NCI-H524 treated with DMSO at 0.1 percent for 48 hours (cell line): ENCODE measurements at regions not wholly inside any gene's neighbourhood (a gene's known extent, or its start where the extent isn't known, plus 50 kb on each side); places are given as distances from the start of the nearest gene placed in this dataset.
"Not testable (repeated sequence)": the region's sequence is repeated elsewhere in the genome, so short reads cannot be mapped to it uniquely, and the experiment has no call there.

Experiments
- DNase-seq: peaks from one replicate; lab custom pipeline; 2025; lab: John Stamatoyannopoulos, UW

DNA sequence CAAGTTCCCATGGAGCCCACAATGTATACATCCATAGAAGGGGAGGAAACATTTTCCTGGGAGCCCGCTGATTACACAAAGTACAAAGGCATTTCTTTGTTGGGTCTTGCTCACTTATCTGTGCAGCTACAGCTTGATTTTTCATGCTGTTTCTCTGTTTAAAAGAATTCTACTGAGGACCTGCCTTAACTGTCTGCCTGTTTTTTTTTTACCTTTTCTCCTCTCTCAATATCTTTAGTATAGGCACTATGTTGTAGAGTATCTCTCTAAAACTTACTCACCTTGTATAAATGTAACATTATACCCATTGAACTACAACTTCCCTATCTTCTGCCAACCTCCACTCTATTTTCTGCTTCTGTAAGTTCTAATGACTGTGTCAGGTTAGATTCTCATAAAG is 494.6 kb upstream of the EPHA5 start:
- DNase-seq = no peak

DNA sequence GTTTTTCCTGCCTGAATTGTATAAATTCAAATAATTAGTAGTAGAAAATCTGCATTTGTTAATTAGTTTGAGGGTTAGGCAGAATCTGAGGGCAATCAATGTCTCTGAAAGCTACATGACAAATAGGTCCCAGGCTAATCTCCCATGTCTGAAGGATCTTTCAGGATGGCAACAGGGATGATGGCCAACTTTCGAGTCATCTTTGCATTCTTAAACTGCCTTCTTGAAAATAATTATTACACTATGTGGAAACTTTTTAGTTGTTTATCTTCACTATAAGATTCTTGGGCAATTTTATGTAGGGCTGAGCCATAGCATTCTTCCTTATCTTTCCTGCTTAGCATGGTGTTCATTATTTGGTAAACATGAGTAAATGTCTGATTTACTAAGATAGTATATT is 490.3 kb upstream of the EPHA5 start:
- no peak for DNase-seq

DNA sequence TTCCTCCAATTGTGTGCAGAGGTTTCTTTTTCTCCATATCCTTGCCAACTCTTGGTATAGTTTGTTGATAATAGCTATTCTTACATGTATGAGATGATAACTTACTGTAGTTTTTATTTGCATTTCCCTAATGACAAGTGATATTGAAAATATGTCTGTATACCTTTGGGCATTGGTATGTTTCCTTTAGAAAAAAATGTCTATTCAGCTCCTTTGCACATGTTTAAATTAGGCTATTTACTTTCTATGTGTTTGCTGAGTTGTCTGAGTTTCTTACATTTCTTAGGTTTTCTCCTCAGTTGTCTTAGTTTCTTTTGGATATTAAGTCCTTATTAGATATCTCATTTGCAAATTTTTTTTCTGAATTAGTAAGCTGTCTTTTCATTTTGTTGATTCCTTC is 487.3 kb upstream of the EPHA5 start:
- DNase-seq = no peak

DNA sequence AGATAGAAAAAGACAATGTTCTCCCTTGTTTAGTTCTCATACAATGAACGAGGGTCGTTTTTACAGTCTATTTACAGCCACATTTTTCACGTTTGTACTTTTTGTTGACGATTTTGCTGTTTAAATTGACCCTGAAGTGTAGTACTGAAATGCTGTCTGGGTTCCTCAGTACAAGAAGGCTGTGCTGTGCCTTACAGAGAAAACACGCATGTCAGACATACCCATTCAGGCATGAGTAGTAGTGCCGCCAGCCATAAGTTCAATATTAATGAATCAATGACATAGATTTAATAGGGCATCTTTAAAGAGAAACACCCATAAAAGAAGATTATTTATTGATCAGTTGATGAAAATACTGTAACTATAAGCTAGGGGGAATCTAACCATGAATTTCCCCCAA is 459.8 kb upstream of the EPHA5 start:
- no peak for DNase-seq

DNA sequence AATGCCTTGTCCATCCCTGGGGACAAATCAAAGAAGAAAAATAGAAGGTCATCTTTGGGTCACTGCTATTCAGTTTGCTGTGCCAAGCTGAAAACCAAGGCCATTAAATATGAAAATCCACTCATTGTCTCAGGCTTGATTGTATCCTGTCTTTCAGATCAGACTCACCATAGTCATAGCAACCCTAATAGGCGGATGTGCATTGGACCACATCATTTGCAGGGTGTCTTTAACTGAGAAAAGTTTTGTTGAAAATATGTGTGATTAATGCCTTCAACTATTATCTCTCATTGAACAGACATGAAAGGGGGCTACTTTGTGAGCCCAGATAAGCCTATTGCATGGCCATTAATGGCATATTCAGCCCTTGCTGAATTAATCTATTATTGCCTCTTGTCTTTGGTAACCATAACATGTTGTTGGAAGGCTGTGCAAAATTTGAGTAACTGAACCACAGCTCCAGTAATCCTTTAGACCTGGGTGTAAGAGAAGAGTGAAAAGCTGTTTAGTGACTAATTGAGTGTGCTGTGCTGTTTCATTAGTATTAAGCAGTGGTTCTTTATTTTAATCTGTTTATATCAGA is 453.6 kb upstream of the EPHA5 start:
- DNase-seq = no peak

DNA sequence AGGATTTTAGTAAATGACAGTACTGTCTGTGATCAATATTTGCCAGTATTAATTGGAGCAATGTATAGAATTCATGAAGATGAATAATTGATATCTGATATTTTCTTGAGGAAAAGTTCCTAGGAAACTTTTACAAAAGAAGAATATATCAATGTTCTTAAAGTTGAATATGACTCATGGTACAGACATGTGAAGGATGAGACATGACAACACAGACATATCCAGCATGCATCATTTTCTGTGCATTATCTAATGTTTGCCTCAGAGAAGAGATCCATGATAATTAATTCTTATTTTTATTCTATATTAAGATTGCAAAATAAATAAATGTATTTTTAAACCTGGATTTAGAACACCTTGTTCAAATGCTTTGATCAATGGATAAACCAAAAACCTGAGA is 452.9 kb upstream of the EPHA5 start:
- no peak for DNase-seq

DNA sequence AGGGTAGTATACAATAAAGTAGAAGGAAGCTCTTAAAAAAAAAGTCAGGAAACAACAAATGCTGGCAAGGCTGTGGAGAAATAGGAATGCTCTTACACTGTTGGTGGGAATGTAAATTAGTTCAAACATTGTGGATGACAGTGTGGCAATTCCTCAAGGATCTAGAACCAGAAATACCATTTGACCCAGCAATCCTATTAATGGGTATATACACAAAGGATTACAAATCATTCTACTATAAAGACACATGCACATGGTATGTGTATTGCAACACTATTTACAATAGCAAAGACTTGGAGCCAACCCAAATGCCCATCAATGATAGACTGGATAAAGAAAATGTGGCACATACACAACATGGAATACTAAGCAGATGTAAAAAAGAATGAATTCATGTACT is 444.9 kb upstream of the EPHA5 start:
- not testable (repeated sequence) for DNase-seq

DNA sequence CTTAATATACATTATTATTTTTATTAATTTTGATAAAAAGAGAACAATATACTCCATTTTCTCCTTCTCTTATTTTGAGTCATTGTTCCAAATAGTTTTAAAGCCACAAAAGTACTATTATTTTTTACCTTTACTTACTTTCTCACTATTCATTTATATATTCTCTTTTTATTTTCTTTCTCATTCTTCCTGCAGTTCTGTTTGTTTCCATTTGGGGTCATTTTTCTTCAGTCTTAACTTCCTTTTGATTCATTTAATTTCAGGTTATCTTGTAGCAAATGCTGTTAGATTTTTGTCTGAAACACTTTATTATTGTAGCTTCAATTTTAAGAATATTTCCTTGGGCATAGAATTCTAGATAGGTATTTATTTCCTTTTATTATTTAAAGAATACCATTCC is 438.6 kb upstream of the EPHA5 start:
- DNase-seq = no peak

DNA sequence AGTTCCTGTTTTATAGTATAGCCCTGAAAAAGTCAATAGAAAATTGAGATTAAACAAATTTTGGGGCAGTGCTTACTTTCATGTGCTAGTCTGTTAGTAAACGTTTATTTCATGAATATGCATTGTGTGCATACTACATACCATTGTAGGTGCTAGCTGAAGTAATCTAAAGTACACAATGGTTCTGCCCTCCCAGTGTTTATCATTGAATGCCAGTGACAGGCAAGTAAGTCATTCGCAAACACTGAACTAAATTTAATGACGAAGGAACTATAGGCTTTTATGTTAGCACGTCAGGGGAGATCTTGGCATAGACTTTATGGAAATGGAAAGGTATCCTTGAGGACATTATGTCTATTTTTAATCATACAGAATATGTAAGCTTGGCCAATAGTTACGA is 426.9 kb upstream of the EPHA5 start:
- no peak for DNase-seq

DNA sequence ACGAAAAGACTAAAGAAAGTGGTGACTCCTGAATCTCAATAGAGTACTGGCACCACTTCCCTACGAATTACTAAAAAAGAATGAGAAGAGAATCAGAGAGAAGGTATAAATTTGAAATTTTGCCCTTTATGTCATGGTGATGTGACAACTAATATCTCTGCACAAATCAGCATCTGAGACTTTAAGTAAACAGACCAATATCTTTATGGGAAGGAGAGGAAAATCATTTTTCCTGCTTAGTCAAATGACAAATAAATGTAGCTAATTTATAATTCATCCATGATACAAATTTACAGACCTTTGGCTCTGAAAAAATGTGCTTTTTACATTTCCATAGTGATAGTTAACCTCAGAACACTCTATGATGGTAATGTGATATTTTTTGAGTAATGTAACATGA is 424.8 kb upstream of the EPHA5 start:
- no peak for DNase-seq

DNA sequence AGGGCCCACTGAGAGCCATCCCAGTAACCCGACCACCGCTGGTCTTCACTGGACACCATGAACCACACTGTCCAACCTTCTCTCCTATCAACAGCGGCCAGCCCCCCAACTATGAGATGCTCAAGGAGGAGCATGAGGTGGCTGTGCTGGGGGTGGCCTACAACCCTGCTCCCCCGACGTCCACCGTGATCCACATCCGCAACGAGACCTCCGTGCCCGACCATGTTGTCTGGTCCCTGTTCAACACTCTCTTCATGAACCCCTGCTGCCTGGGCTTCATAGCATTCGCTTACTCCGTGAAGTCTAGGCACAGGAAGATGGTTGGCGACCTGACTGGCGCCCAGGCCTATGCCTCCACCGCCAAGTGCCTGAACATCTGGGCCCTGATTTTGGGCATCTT is 423.8 kb upstream of the EPHA5 start:
- no peak for DNase-seq

DNA sequence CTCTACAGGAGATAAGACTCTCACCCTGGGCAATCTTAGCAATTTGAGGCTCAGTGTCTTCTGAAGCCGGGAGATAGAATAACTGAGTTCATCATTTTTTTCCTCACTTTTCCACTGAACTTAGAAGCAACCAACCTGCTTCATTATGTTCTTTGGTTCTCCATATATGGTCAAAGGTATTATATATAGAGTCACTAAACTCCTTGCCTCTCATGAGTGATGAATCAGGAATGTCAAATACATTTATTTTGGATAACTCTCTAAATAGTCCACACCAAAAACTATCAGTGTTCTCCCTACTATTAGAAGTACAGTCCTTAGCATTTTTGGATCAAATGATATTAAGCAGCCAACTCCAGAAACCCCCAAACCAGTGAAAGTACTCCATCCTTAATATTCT is 421.5 kb upstream of the EPHA5 start:
- no peak for DNase-seq

DNA sequence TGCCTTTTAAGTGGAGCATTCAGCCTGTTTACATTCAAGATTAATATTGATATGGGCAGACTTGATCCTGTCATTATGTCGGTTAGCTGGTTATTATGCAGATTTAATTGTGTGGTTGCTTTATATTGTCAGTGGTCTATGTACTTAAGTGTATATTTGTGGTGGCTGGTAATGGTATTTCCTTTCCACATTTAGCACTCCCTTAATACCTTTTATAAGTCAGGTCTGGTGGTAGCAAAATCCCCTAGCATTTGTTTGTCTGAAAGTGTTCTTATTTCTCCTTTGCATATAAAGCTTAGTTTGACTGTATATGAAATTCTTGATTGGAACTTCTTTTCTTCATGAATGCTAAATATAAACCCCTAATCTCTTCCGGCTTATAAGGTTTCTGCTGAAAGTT is 403.7 kb upstream of the EPHA5 start:
- no peak for DNase-seq

DNA sequence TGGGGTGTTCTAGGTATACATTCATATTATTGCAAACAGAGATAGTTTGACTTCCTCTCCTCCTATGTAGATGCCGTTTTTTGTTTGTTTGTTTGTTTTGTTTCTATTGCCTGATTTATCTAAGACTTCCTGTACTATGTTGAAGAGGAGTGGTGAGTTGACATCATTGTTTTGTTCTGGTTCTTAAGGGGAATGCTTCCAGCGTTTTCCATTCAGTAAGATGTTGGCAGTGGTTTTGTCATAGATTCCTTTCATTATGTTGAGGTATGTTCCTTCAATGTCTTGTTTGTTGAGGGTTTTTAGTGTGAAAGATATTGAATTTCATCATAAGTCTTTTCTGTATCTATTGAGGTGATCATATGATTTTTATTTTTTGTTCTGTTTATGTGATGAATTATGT is 401.6 kb upstream of the EPHA5 start:
- no peak for DNase-seq

DNA sequence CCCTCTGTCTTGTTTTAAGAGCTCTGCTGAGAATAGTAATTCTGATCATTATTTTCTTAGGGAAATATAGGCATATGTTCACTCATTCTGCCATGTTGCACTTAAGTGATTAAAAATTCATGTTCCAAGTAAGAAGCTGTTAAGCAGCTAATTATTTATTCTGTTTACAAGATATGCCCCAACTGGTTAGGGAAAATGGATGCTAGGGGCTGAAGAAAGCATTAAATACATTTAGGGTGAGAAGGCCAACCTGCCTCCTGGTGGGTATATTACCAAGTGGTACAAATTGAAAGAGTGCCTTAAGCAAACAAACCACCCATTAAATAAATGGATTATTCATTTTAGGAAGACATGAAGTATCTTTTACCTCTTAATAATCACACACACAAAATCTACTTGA is 392.6 kb upstream of the EPHA5 start:
- peak; percentile 89 for DNase-seq

DNA sequence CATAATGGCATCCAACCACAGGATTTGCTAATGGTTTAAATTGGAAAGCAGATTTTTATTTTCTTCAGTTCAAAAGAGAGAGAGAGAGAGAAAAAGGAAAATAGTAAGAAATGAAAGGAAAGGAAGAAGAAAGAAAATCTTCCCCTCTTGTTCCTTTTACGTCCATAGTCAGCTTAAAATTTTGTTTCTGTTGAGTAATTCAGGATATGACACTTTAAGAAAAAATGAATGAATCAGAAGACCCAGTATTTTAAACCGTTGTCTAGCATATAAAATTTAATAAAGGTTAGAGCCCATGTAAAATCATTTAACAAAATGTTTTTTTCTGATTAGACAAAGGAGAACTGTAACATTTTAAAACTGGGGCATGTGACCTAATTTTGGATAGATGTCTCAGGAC is 391.8 kb upstream of the EPHA5 start:
- DNase-seq = no peak

DNA sequence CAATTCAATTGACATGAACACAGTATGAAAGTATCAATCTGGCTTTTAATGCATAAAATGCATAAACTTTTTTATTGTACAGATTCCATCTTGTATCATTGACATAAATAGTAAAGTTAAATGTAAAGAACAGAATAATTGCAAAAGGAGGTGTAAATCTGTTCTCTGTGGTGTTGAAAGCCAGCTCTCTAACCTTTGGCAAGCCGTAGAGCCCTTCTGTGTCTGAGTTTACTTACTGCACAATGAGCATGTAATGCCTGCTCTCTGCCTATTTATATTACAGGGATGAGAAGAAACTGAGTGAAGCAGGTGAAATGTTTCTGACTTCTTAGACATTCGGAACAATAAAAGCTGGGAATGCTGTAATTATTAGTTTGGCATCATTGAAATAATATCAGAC is 389.3 kb upstream of the EPHA5 start:
- DNase-seq = no peak

DNA sequence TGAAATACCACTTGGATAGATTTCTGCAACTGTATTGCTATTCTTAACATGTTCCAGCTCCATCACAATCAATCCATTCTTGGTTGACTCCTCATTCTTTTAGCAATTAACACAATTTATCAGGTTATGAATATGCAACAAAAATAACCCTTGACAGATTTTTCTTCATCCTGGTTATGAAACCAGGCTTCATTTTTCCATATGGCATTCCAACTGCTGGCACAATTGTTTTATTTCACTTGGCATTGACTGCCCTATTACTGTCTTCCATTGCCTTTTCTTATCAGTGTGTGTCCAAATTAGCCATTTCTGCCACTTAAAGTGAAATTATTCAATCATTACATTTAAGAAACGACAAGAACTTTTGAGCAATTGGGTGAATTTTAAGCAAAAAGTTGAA is 388.8 kb upstream of the EPHA5 start:
- no peak for DNase-seq

DNA sequence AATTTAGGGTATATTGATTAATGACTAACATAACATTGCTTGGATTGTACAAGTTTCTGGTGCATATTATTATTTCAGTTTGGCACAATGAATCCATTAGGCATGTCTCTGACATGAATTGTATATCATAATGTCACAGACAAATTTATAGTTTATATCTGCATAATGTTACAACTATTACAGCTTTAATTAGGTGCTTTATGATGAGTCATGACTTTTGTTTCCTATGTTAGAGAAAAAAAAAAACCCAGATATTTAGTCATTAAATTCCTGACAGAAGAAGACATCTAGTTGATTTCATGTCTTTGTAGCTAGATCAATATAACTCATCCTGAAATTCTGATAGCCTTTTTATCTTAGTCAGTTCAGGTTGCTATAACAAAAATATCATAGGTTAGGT is 385.7 kb upstream of the EPHA5 start:
- no peak for DNase-seq

DNA sequence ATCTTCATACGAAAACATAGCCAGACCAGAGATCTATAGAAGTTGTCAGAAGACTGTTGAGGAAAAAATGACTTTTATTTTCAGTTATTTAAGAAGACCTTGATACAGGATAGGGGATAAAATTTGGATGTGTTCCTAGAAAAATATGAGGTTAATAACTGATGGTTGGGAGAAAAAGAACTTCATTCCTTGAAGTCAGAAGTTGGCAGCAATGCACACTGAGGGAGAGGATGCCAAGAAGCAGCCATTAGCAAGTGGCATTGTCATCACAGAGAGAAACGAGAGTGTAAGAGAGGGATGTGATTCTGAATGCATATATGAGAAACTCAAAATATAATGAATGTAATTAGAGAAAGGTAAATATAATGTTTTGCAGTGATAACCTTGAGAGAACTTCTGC is 382.1 kb upstream of the EPHA5 start:
- DNase-seq = no peak

DNA sequence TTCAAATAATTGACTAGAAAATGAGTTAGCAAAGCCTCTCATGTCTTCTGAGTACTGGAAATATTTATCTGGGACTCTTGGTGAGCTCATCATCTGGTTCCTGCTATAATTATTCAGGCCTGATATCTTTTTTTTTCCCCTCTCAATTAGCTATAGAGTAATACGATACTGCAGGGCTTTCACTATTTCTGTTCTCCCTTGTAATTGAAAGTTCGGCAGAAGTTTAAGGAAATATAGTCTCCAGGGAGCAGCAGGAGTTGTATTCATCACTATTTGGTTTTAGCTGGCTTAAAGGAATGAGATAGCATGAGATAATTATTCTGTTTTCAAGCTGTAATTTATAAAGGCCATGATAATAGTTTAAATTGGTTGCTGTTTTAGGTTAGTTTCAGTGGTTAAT is 378.6 kb upstream of the EPHA5 start:
- DNase-seq = no peak

DNA sequence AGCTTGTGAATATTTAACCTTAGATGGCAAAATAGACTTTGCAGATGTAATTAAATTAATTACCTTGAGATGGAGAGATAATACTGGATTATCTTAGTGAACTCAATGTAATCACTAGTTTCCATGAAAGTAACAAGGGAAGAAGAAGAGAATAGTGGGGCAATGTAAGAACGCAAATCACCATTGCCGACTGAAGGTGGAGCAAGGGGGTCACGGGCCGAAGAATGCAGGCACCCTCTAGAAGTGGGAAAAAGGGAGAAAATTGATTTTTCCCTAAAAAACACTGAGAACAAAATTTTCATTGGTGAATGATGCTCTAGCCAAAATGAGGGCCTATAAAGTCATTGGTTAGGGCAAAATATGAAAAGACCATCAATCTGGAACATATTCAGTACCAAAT is 375.6 kb upstream of the EPHA5 start:
- DNase-seq = no peak

DNA sequence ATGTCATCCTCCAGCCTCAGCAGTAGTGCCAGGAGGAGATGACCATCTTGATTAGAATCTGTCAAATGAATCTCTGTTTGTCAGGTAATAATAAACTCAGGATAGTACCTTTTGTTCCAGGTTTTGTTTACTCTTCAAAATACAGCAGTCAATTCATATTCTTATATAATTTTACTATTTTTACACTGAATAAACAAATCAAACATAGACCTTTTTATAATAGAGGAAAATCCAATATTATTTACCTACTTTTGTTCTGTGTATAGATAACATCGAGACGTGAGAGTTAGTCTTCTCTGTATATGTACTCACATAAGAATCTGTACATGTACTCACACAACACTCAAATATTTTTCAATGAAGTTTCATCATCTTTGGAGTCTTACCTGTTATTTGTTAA is 365.4 kb upstream of the EPHA5 start:
- DNase-seq = no peak

DNA sequence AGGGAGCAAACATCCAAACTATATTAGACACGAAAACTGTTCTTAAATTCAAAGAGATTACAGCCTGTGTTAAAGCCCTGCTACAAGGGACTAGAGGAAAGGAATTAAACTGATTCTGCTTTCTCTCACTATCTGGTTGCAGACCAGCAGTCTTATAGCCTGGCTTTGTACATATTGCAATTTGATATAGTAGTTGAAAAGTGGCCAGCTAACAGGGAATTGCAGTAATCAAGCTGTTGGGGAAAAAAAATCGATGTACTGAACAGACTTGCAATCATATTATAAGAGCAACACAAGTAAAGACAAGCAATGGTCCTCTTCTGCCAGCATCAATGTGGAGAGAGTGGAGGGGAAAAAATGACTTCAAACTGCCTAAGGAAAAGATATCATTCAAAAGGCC is 364.4 kb upstream of the EPHA5 start:
- no peak for DNase-seq

DNA sequence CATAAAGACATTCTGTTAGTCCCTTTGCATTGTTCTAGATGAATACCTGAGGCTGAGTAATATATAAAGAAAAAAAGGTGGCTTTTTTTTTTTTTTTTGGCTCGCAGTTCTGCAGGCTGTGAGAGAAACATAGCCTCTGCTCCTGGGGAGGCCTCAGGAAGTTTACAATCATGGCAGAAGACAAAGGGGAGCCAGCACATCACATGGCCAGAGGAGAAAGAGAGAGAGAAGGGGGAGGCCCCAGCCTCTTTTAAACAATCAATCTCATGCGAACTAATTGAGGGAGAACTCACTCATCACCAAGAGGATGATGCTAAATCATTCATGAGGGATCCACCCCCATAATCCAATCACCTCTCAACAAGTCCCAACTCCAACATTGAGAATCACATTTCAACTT is 364.0 kb upstream of the EPHA5 start:
- no peak for DNase-seq
